ENCODE measurements at regions not wholly inside any gene's neighbourhood (a gene's known extent, or its start where the extent isn't known, plus 50 kb on each side); places are given as distances from the start of the nearest gene placed in this dataset.

DNA sequence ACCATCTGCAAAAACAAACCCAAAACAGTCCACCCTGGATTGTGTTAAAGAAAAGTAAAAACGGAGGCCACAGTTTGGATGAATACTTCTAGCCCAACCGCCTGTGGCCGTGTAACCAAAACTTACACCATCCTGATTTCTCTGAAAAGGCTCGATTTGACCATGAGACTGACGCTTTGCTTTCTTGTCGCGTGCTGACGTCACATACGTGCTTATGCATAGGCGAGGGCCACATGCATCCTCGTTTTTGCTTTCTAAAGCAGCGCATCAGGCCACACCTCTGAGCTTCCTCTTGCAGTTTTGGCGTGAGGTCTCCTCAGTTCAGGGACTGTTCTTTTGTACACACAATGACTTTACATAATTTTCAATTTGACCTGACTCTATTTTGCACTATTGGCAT is 526.6 kb downstream of the GLRX3 start:
- intact Hi-C loops (cut with micrococcal nuclease) = no loop called here
- no peaks in the 10 kb centered on the region for H3K36me3 Mint-ChIP-seq
- H3K27me3 Mint-ChIP-seq = no peaks in the 10 kb centered on the region
- no peak overlapping the region for H3K27ac Mint-ChIP-seq
- peaks cover 0 to 4% (median 0%) of the 10 kb centered on the region in 8 donors for H3K9me3 Mint-ChIP-seq
- H3K27ac ChIP-seq (ENCODE audit: low read depth, low read length) = no peak overlapping the region
- H3K4me1 Mint-ChIP-seq = no peaks in the 10 kb centered on the region
- H3K9me3 ChIP-seq (ENCODE audit: control insufficient read depth in 1 of 2, low read length in 2 of 2) = no peaks in the 10 kb centered on the region
- H3K27me3 ChIP-seq (ENCODE audit: insufficient read depth, low read length) = no peaks in the 10 kb centered on the region
- H3K4me3 Mint-ChIP-seq = no peak overlapping the region
- POLR2A ChIA-PET (ENCODE audit: partially characterized antibody) = no interaction called here
- no peaks in the 10 kb centered on the region for H3K4me1 ChIP-seq (ENCODE audit: insufficient read depth, low read length)
- CTCF ChIA-PET (ENCODE audit: partially characterized antibody) = no interaction called here
- no peaks in the 10 kb centered on the region for H3K36me3 ChIP-seq (ENCODE audit: insufficient read depth, low read length)
- DNase-seq = no peak
- H3K4me3 ChIP-seq (ENCODE audit: low read length in 2 of 2) = no peak overlapping the region

DNA sequence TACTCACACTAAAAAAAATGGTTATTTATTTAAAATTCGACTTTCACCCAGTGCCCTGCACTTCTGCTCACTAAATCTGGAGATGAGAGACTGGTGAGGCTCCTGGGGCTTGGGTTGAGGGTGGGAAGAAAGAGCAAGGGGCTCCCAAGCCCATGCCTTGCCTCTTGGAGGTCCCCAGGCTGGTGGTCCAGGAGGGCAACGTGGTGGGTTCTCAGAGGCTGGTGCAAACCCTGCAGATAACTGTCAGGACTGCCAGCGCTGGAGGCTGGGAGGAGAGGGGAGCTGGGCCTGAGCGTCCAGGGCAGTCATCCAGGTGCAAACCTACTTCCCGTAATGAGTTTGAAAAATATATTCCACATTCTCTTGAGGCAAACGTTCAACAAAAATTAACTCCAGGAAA is 528.3 kb downstream of the GLRX3 start:
- no peak overlapping the region for H3K27ac Mint-ChIP-seq
- no peaks in the 10 kb centered on the region for H3K9me3 ChIP-seq (ENCODE audit: control insufficient read depth in 1 of 2, low read length in 2 of 2)
- POLR2A ChIA-PET (ENCODE audit: partially characterized antibody) = no interaction called here
- peaks cover 0 to 4% (median 0%) of the 10 kb centered on the region in 8 donors for H3K9me3 Mint-ChIP-seq
- no peak overlapping the region for H3K4me3 ChIP-seq (ENCODE audit: low read length in 2 of 2)
- no peaks in the 10 kb centered on the region for H3K27me3 ChIP-seq (ENCODE audit: insufficient read depth, low read length)
- no peaks in the 10 kb centered on the region for H3K36me3 ChIP-seq (ENCODE audit: insufficient read depth, low read length)
- intact Hi-C loops (cut with micrococcal nuclease) = no loop called here
- CTCF ChIA-PET (ENCODE audit: partially characterized antibody) = no interaction called here
- H3K4me1 ChIP-seq (ENCODE audit: insufficient read depth, low read length) = no peaks in the 10 kb centered on the region
- H3K27me3 Mint-ChIP-seq = no peaks in the 10 kb centered on the region
- no peak overlapping the region for H3K27ac ChIP-seq (ENCODE audit: low read depth, low read length)
- no peaks in the 10 kb centered on the region for H3K36me3 Mint-ChIP-seq
- no peak for DNase-seq
- H3K4me1 Mint-ChIP-seq = no peaks in the 10 kb centered on the region
- H3K4me3 Mint-ChIP-seq = no peak overlapping the region

DNA sequence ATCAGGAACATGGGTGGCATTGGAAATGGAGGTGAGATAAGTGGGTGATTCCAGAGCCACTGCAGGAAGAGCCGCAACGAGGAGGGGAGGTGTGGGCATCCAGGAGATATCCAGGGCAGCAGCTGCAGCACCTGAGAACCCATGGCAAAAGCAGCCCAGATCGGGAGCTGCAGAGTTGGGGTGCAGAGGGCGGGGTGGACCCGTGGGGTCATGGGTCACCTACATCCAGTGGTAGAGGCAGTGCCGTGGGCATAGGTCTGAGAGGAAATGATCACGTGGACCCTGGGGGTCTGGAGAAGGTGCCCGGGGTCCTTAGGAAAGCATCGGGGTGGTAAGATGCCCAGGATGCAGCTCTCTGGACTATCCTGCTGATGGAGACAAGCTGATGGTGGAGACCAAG is 530.0 kb downstream of the GLRX3 start:
- Mint-ChIP-seq H3K27me3 (no peaks in the 10 kb centered on the region), H3K4me1 (no peaks in the 10 kb centered on the region), H3K9me3 (peaks cover 0 to 5% (median 0%) of the 10 kb centered on the region in 8 donors), H3K4me3 (no peak overlapping the region), H3K27ac (no peak overlapping the region), H3K36me3 (no peaks in the 10 kb centered on the region)
- H3K27me3 ChIP-seq (ENCODE audit: insufficient read depth, low read length) = no peaks in the 10 kb centered on the region
- intact Hi-C loops (cut with micrococcal nuclease) = no loop called here
- POLR2A ChIA-PET (ENCODE audit: partially characterized antibody) = no interaction called here
- H3K36me3 ChIP-seq (ENCODE audit: insufficient read depth, low read length) = no peaks in the 10 kb centered on the region
- no peak overlapping the region for H3K4me3 ChIP-seq (ENCODE audit: low read length in 2 of 2)
- CTCF ChIA-PET (ENCODE audit: partially characterized antibody) = no interaction called here
- H3K4me1 ChIP-seq (ENCODE audit: insufficient read depth, low read length) = no peaks in the 10 kb centered on the region
- DNase-seq = no peak
- H3K27ac ChIP-seq (ENCODE audit: low read depth, low read length) = no peak overlapping the region
- no peaks in the 10 kb centered on the region for H3K9me3 ChIP-seq (ENCODE audit: control insufficient read depth in 1 of 2, low read length in 2 of 2)

DNA sequence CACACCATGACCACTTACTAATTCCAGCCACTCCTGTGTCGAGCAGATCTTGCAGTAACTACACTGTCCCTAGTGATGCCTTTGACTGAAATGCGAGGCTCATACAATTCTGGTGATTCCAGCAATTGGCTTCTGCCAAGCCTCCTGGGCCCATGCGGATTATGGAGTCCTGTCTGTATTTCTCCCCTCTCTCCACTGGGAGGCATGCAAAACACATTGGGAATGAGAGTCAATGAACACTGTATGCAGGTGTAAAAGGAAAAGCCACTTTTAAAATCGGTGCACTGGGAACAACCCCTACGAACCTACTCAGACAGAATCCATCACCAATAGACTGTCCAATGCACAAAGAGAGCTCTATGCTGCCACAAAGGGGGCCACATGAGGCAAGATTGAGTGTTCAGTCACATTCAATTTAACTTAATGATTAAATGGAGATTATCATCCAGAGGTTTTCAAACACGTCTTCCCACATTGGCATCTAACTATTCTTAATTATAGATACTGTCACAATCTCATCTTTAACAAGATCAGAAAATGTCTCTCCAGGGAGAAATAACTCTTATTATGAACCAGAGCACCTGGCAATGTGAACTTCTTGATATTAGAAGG is 550.6 kb downstream of the GLRX3 start:
- Histone ChIP-seq H3K27me3 (ENCODE audit: insufficient read depth, low read length) (no peaks in the 10 kb centered on the region), H3K27ac (ENCODE audit: low read depth, low read length) (no peak overlapping the region), H3K4me1 (ENCODE audit: insufficient read depth, low read length) (no peaks in the 10 kb centered on the region), H3K36me3 (ENCODE audit: insufficient read depth, low read length) (no peaks in the 10 kb centered on the region), H3K4me3 (ENCODE audit: low read length in 2 of 2) (no peak overlapping the region), H3K9me3 (ENCODE audit: control insufficient read depth in 1 of 2, low read length in 2 of 2) (no peaks in the 10 kb centered on the region)
- DNase-seq = no peak
- intact Hi-C loops (cut with micrococcal nuclease) = no loop called here
- peaks cover 0 to 14% (median 5%) of the 10 kb centered on the region in 8 donors for H3K9me3 Mint-ChIP-seq
- no peaks in the 10 kb centered on the region for H3K4me1 Mint-ChIP-seq
- POLR2A ChIA-PET (ENCODE audit: partially characterized antibody) = no interaction called here
- no peaks in the 10 kb centered on the region for H3K27me3 Mint-ChIP-seq
- H3K4me3 Mint-ChIP-seq = no peak overlapping the region
- CTCF ChIA-PET (ENCODE audit: partially characterized antibody) = no interaction called here
- H3K36me3 Mint-ChIP-seq = no peaks in the 10 kb centered on the region
- H3K27ac Mint-ChIP-seq = no peak overlapping the region

DNA sequence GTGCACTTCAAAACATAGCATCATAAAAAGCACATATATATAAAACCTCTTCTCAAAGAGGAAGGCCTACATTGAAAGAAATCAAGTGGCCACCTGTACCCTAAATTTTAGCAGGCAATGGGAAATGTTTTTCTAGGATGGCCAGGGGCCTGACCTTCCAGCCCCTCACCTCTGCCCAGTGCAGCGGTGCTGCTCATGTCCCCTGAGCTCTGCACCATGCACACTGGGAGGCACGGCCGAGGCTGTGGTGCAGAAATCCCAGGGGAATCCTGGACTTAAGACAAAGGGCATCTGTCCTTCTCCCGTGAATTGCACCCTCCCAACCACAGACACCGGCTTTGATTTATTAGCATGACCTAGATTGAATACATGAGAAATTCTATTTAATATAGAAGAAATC is 551.4 kb downstream of the GLRX3 start:
- no peak overlapping the region for H3K4me3 ChIP-seq (ENCODE audit: low read length in 2 of 2)
- peaks cover 0 to 14% (median 5%) of the 10 kb centered on the region in 8 donors for H3K9me3 Mint-ChIP-seq

DNA sequence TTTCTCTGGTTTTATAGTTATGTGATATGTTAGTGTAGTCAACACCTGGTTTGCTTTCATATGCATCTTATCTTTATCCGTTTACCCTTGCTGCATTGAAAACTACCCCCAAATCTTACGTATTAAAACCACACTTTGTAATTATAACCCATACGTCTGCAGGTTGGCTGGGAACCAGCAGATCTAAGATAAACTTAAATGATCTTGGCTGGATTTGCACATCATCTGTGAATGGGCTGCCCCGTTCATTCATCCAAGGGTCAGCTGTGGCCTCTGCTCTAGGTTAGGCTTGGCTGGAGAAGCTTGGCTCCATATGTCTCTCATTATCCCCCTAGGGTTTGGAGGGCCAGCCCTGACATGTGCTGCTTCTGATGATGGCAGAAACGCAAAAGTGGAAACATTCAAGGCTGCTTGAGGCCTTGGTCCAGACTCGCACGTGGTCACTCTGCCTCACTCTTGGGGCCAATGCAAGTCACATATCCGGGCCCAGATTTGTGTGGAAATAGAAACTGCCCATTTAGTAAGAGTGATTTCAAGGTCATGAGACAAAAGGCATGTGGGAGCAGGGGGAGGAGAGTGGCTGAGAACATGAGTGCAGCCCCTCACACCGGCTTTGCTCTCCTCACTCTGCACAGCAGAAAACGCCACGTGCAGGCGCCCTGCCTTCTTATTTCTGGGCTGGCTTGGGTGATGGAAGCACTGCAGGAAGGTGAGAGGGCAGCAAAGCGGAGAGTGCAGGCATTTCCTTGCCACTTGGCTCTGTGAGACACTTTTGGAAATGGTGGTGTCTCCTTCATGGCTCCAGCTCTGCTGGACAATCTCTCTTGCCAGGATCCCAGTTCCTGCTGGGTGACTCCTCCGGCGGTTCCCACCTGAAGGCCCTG is 553.8 kb downstream of the GLRX3 start:
- H3K4me3 Mint-ChIP-seq = no peak overlapping the region
- no peaks in the 10 kb centered on the region for H3K36me3 Mint-ChIP-seq
- no peak overlapping the region for H3K27ac Mint-ChIP-seq
- H3K9me3 ChIP-seq (ENCODE audit: control insufficient read depth in 1 of 2, low read length in 2 of 2) = no peaks in the 10 kb centered on the region
- H3K36me3 ChIP-seq (ENCODE audit: insufficient read depth, low read length) = no peaks in the 10 kb centered on the region
- DNase-seq = no peak
- H3K9me3 Mint-ChIP-seq = peaks cover 0 to 9% (median 1%) of the 10 kb centered on the region in 8 donors
- intact Hi-C loops (cut with micrococcal nuclease) = no loop called here
- H3K27ac ChIP-seq (ENCODE audit: low read depth, low read length) = no peak overlapping the region
- CTCF ChIA-PET (ENCODE audit: partially characterized antibody) = no interaction called here
- H3K4me1 Mint-ChIP-seq = no peaks in the 10 kb centered on the region
- H3K4me3 ChIP-seq (ENCODE audit: low read length in 2 of 2) = no peak overlapping the region
- no peaks in the 10 kb centered on the region for H3K4me1 ChIP-seq (ENCODE audit: insufficient read depth, low read length)
- H3K27me3 Mint-ChIP-seq = peaks cover 0 to 1% of the 10 kb centered on the region in 2 donors
- POLR2A ChIA-PET (ENCODE audit: partially characterized antibody) = no interaction called here
- H3K27me3 ChIP-seq (ENCODE audit: insufficient read depth, low read length) = no peaks in the 10 kb centered on the region

More for the DNA sequence above, 551.4 kb downstream of the GLRX3 start:
- no peak overlapping the region for H3K27ac Mint-ChIP-seq
- H3K4me1 Mint-ChIP-seq = no peaks in the 10 kb centered on the region
- no peaks in the 10 kb centered on the region for H3K9me3 ChIP-seq (ENCODE audit: control insufficient read depth in 1 of 2, low read length in 2 of 2)
- ChIA-PET POLR2A (ENCODE audit: partially characterized antibody) (no interaction called here), CTCF (ENCODE audit: partially characterized antibody) (no interaction called here)
- H3K27ac ChIP-seq (ENCODE audit: low read depth, low read length) = no peak overlapping the region
- intact Hi-C loops (cut with micrococcal nuclease) = no loop called here
- no peaks in the 10 kb centered on the region for H3K4me1 ChIP-seq (ENCODE audit: insufficient read depth, low read length)
- no peaks in the 10 kb centered on the region for H3K36me3 Mint-ChIP-seq
- DNase-seq = no peak
- H3K27me3 Mint-ChIP-seq = no peaks in the 10 kb centered on the region
- H3K36me3 ChIP-seq (ENCODE audit: insufficient read depth, low read length) = no peaks in the 10 kb centered on the region
- H3K27me3 ChIP-seq (ENCODE audit: insufficient read depth, low read length) = no peaks in the 10 kb centered on the region
- no peak overlapping the region for H3K4me3 Mint-ChIP-seq

DNA sequence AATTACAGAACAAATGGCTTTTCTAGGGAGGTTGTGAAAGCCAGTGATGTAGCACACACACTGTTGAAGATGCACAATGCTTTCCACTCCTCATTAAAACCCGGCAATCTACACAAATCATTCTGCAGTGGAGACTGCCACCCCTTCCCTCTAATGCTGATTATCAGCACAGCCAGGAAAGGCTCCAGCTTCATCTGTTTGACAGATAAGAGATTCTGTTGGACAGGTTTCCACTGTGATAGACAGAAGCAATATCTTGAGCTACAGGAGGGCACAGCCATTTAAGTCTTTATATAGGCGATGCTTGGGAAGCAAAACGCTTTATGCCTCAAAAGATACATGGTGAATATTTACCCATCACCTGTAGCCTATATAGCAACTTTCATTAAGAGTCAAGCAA is 555.6 kb downstream of the GLRX3 start:
- intact Hi-C loops (cut with micrococcal nuclease) = no loop called here
- Mint-ChIP-seq H3K4me1 (no peaks in the 10 kb centered on the region), H3K27ac (no peak overlapping the region), H3K9me3 (peaks cover 0 to 3% (median 0%) of the 10 kb centered on the region in 8 donors), H3K36me3 (no peaks in the 10 kb centered on the region), H3K4me3 (no peak overlapping the region), H3K27me3 (peaks cover 0 to 1% of the 10 kb centered on the region in 2 donors)
- Histone ChIP-seq H3K27me3 (ENCODE audit: insufficient read depth, low read length) (no peaks in the 10 kb centered on the region), H3K4me1 (ENCODE audit: insufficient read depth, low read length) (no peaks in the 10 kb centered on the region), H3K9me3 (ENCODE audit: control insufficient read depth in 1 of 2, low read length in 2 of 2) (no peaks in the 10 kb centered on the region), H3K4me3 (ENCODE audit: low read length in 2 of 2) (no peak overlapping the region), H3K36me3 (ENCODE audit: insufficient read depth, low read length) (no peaks in the 10 kb centered on the region), H3K27ac (ENCODE audit: low read depth, low read length) (no peak overlapping the region)
- no peak for DNase-seq
- POLR2A ChIA-PET (ENCODE audit: partially characterized antibody) = no interaction called here
- CTCF ChIA-PET (ENCODE audit: partially characterized antibody) = no interaction called here

All from CD4-positive, alpha-beta memory T cell (primary cell).